Head of caudate nucleus (tissue), 42 donors: ENCODE measurements at regions not wholly inside any gene's neighbourhood (a gene's known extent, or its start where the extent isn't known, plus 50 kb on each side); places are given as distances from the start of the nearest gene placed in this dataset.
"Not testable (repeated sequence)": the region's sequence is repeated elsewhere in the genome, so short reads cannot be mapped to it uniquely, and the experiment has no call there.

ENCODE experiments used
- DNase-seq, 42 donors: peaks; one replicate each; pipeline versions ENCODE4 v3.0.0 to v3.0.0-alpha.2; 2020 to 2021; ENCODE audit warnings: mixed read lengths in 7 of 42
- intact Hi-C: fragments of 100-400 bp; cut with DNase I; formaldehyde crosslinking; loops from one replicate; pipeline ENCODE4 v1.15.0; 2022

GRCh38 chr7:16369855-16370254, 51.5 kb downstream of the CRPPA start:
- DNase-seq: no peak
- intact Hi-C loops: no loop called here

DNA sequence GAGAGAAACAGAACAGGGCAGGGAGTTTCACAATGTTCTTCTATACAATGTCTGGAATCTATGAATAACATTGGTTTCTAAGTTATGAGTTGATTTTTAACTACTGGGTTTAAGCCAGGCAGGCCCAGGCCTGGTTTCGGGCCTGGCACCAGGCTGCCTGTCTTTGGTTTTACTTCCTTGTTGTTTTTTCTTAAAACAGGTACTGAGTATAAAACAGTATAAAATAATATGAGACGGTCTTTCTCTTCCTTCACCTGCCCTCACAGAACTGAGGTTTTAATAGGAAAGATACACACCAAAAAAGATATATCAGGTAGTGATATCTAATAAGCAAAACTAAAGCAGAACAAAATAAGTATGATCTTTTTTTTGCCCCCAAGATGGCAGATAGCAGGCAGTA, 52.0 kb downstream of the CRPPA start:
- DNase-seq, intact Hi-C loops: not testable (repeated sequence)

- intact Hi-C loops: no loop called here
- no peak for DNase-seq
Measured at GRCh38 chr7:16368885-16369284, 52.5 kb downstream of the CRPPA start.

DNA sequence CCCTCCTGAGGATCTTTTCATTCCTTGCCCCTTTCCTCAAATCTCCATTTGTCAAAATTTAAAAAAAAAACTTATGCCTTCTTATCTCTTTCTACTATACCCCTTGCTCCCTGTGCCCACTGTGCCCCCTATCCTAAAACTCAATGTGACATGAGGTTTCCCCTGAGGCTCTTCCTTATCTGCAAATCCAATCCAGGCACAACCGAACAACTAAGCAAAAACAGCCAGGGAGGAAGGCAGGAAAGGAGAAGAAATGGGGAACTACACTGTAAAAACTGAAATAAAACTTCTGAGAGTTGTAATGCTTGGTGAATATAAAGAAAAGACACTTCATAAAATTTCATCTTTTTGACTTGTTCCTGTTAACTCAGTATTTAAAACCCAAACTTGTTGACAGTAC, 54.2 kb downstream of the CRPPA start:
- DNase-seq: no peak
- intact Hi-C loops: no loop called here

GRCh38 chr7:16365952-16366351, 55.4 kb downstream of the CRPPA start:
- intact Hi-C loops: no loop called here
- no peak for DNase-seq

- intact Hi-C loops: no loop called here
- no peak for DNase-seq
Measured at GRCh38 chr7:16365177-16365576, 56.2 kb downstream of the CRPPA start.

DNA sequence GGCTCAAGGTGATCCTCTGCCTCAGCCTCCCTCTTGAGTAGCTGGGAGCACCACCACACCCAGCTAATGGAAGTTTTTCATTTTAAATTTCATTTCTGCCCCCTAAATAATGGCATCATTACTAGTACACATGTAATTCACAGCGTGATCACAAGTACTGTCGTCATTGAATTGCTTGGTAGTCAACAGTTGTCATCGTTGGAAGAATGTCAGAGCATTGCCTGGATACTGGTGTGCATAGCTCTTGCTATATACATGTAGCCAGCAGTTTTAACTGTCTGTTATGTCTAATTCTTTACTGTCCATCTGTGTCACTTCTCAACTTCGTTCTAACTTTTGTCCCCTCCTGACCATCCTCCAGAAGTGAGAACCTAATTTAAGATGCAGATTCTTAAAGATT, 62.1 kb downstream of the CRPPA start:
- no peak for DNase-seq
- intact Hi-C loops: no loop called here

- DNase-seq: peak in 10 of 42 donors; percentile 4 to 39 (median 8)
- intact Hi-C loops: no loop called here
Measured at GRCh38 chr7:16357921-16358320, 63.4 kb downstream of the CRPPA start.

- no peak for DNase-seq
- intact Hi-C loops: no loop called here
Measured at GRCh38 chr7:16357474-16357873, 63.9 kb downstream of the CRPPA start.

- DNase-seq: no peak
- intact Hi-C loops: no loop called here
Measured at GRCh38 chr7:16356301-16356958, 64.9 kb downstream of the CRPPA start.

DNA sequence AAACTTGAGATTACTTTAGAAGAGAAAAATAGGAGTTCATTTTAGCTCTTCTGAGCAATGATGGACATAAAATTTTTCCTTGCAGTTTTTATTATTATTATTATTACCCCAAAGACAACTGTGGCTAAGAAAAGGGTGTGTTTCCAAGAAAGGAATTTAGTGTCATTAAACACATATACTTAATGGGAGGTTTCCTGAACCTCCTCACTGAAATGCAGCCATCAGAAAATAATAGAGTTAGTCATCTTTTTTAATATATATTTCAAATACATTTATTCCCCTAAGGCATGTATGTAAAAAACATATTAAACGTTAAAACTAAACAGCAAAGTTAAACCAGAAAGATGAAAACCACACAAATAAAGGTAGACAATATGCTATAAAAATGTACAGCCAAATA, 66.8 kb downstream of the CRPPA start:
- DNase-seq: no peak
- intact Hi-C loops: no loop called here

- DNase-seq: no peak
- intact Hi-C loops: no loop called here
Measured at GRCh38 chr7:16353226-16353625, 68.1 kb downstream of the CRPPA start.

DNA sequence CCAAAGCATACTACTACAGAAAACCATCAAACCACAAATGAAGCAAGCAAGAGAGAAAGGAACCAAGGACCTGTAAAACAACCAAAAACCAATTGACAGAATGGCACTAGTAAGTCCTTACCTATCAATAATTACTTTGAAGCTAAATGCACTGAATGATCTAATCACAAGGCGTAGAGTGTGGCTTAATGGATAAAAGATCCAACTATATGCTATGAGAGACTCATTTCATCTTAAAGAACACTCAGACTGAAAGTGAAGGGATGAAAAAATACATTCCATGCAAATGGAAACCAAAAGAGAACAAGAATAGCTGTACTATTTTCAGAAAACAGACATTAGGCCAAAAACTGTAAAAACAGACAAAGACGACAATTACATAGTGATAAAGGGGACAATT, 70.7 kb downstream of the CRPPA start:
- DNase-seq: no peak
- intact Hi-C loops: no loop called here

- intact Hi-C loops: no loop called here
- DNase-seq: no peak
Measured at GRCh38 chr7:16348251-16348650, 73.1 kb downstream of the CRPPA start.

DNA sequence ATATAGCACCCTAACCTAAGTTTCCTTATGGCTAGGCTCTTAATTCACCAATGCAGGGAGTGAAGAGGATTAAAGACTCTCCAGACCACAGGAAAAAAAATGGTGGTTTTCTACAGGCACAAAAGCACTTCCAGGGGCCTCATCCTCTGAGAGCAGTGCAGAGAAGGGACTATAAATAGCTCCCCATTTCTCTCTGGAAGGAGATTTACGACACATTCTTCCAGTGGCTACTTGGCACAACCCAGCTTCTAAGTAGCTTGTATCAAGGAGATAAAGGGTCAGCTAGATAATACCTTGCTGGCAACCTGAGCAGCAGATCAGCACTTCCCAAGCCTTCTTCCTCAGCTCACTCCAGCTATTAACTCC, 73.5 kb downstream of the CRPPA start:
- intact Hi-C loops: no loop called here
- DNase-seq: no peak

DNA sequence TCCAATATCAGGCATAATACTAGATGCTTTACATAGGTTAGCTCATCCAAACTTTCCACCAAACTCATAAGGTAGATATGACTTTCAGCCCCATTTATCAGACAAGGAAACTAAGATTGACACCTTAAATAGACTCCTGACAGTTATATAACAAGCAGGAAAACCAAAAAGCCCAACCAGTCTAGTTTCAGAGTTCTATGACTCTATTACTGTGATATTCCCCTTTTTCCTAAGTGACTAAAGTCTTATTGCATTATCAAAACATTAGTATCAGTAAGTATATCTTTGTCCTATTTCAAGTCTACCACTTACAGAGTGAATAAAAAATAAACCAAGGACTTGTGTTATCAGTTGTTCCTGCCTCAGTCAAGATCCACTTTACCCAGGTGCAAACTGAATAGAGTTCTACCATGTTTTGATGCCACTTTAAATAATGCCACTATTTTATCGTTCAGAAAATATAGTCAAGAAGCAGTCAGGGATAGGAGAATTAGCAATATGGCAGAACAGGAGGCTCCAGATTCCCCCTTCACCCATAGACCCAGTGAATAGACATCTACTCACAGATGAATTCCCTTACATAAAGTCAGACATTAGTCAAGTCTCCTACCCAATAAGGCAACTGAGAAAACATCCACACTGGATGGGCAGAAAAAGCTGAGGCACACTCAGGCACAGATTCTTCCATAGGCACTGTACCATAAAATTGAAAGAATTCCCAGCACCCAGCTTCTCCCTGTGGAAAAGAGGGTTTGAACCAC, 74.1 kb downstream of the CRPPA start:
- no peak for DNase-seq
- intact Hi-C loops: no loop called here

GRCh38 chr7:16345979-16346958, 75.1 kb downstream of the CRPPA start:
- intact Hi-C loops: no loop called here

GRCh38 chr7:16344927-16345326, 76.4 kb downstream of the CRPPA start:
- intact Hi-C loops: no loop called here
- DNase-seq: no peak

More at GRCh38 chr7:16345979-16346958, 75.1 kb downstream of the CRPPA start:
- DNase-seq: no peak

GRCh38 chr7:16343612-16344011, 77.7 kb downstream of the CRPPA start:
- no peak for DNase-seq
- intact Hi-C loops: no loop called here

- intact Hi-C loops: no loop called here
Measured at GRCh38 chr7:16338065-16338464, 83.3 kb downstream of the CRPPA start.

More at GRCh38 chr7:16338065-16338464, 83.3 kb downstream of the CRPPA start:
- DNase-seq: no peak
